KG1 (cell line): ENCODE measurements at regions not wholly inside any gene's neighbourhood (a gene's known extent, or its start where the extent isn't known, plus 50 kb on each side); places are given as distances from the start of the nearest gene placed in this dataset.

ENCODE experiments used
- DNase-seq: peaks from one replicate; lab custom pipeline; 2025; lab: John Stamatoyannopoulos, UW

DNA sequence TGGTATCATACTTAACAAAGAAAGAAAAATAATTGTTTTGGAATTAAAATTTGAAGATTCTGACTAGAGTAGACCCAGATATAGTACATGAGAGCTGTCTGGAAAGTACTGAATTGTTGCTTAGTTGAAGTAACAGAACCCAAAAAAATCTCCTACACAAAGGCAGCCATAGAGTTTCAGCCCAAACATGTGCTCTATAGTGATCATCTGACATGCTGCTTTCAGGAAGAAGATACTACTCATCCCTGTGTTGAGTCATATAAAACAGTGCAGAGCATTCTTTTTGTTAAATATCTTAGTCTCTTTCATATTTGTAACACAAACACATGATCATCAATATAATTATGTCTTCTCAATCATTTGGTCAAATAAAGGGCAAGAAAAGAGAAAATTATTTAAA is 84.8 kb upstream of the PTPRM start:
- DNase-seq: no peak

DNA sequence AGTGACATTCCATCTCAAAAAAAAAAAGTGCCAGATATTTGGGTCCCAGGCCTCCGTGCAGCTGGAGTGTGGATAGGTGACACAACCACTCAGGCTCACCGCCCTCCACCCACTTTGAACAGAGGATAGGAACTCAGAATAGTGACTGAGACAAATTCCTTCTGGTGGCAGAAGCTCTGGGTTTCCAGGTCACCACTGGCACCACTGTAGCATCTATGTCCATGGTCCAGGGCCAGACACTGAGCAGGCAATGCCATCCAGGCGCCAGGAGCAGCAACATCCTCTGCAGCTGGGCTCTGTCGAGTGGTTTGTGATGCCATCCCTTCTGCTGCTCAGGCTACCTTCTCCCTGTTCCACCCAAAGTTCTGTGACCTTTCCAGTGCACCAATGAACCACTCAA is 81.5 kb upstream of the PTPRM start:
- no peak for DNase-seq

DNA sequence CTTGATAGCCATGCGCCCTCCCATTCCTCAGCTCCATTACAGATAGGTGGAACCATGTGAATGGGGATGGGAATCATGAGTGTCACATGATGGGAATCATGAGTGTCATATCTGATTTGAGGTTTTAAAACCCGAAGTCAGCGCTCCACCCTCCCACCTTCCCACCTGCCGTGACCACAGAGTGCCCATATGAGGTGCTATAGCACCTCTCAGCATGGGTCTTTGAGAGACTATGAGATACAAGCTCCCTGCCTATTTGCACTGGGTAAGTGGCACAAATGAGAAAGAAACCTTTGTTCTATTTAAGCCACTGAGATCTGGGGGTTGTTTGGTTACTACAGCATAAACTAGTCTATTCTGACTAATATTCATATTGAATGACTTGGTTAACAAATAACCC is 78.5 kb upstream of the PTPRM start:
- no peak for DNase-seq

DNA sequence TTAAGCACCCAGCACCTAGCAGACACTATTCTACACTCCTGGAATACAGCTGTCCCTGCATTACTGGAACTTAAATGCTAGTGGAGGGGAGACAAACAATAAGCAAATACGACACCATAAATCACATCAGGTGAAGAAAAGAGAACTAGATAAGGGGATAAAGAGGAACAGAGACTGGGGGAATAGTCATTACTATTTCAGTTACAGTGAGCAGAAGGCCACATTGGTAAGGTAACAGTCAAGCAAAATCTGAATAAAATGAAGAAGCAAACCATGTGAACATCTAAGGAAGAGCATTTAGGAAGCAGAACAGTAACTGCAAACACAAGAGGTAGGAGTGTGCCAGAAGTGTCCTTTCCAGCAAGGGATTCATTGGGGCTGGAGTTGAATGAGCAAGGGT is 77.0 kb upstream of the PTPRM start:
- DNase-seq: no peak

DNA sequence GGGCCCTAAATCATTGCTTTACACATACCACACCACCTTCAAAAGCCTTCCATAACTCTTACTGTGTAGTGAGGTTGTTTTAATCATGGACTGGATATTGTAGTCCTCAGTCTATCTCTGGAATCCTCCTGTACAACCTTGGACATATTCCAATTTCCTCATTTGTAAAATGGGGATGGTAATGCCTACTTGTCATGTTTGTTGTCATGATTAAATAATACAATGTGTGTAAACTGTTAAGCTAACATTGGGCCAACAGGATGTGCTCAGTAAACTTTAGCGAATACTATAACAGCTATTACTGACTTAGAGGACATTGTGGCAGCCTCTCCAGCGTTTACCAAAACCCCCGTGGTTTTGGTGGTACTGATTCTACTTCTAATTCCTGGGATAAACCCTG is 74.7 kb upstream of the PTPRM start:
- no peak for DNase-seq

DNA sequence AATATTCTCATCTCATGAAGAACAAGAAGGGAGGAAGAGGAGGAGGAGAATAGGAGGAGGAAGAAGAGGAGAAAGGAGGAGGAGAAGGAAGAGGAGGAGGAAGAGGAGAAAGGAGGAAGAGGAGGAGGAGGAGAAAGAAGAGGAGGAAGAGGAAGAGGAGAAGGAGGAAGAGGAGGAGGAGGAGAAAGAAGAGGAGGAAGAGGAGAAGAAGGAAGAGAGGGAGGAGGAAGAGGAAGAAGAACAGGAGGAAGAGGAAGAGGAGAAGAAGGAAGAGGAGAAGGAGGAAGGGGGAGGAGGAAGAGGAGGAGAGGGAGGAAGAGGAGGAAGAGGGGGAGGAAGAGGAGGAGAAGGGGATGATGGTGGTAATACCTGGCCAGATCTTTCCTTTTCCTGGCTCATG is 70.0 kb upstream of the PTPRM start:
- DNase-seq: no peak

DNA sequence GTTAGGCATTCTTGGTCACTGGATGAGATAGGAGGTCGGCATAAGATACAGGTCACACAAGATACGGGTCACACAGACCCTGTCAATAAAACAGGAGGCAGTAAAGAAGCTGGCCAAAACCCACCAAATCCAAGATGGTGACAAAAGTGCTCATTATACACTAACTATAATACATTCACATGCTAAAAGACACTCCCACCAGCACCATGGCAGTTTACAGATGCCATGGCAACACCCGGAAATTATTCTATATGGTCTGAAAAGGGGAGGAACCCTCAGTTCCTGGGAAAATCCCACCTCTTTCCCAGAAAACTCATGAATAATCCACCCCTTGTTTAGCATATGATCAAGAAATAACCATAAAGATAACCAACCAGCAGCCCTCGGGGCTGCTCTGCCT is 56.0 kb upstream of the PTPRM start:
- no peak for DNase-seq

DNA sequence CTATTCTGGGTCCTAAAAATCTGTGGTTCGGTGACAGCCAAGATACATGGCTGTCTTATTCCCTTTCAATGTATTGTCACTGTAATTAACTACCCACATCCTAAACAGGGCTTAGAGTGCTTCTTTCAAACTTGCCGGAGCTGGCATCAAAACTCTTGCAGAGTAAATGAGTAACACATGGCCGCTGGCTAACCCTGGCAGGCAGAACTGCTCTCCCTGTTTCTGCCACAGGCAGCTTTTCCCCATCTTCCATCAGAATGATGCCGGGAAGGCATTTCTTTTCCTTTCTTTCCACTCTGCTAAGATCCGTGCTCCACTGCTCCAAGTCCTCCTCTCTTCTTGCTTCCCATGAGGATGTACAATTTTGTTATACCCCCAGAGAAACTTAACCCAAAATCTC is 54.8 kb upstream of the PTPRM start:
- DNase-seq: no peak

DNA sequence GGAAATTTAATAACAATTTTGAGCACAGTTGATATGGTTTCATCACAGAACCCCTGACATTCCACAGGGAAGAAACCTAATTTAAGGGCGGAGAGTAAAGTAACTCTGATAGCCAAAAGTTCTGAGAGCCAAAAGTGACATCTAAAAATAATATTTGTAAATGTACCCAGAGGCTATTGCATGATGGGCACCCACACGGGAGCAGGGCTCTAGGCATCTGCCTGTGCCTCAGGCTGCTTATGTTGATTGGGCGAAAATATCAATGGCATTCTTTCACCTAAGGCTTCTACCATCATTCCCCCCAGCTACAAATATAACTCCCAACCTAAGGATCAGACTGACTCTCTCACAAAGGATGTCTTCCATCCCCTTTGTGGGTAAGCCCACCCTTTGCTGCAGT is 54.1 kb upstream of the PTPRM start:
- no peak for DNase-seq

DNA sequence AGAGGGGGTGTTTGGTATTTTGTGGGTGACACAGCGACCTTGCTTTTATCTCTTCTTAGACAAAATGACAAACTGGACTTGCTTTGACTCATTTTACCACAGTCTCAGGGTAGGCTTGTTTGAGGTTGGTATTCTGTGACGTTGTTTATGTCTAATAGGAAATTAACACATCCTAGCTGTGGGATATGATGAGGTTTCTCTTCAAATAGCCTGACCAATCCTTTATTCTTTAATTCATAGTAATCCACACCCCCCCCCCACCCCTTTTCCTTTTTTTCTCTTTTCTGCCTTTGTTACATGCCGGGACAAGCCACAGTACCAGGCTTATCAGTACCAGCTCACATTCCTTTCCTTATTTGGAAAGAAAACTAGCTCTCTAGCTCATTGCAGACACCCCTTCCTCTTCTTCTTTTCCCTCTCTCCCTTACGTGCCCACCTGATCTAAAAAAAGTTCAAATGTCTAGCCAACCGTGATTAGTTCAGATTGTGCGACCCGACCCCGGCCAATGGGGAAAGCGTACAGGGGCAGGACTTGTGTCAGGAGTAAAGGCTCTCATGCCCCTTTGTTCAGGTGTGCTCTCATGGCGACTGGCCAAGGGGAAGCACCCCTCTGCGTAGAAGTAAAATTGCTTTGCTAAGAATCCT is 52.2 kb upstream of the PTPRM start:
- DNase-seq: no peak

DNA sequence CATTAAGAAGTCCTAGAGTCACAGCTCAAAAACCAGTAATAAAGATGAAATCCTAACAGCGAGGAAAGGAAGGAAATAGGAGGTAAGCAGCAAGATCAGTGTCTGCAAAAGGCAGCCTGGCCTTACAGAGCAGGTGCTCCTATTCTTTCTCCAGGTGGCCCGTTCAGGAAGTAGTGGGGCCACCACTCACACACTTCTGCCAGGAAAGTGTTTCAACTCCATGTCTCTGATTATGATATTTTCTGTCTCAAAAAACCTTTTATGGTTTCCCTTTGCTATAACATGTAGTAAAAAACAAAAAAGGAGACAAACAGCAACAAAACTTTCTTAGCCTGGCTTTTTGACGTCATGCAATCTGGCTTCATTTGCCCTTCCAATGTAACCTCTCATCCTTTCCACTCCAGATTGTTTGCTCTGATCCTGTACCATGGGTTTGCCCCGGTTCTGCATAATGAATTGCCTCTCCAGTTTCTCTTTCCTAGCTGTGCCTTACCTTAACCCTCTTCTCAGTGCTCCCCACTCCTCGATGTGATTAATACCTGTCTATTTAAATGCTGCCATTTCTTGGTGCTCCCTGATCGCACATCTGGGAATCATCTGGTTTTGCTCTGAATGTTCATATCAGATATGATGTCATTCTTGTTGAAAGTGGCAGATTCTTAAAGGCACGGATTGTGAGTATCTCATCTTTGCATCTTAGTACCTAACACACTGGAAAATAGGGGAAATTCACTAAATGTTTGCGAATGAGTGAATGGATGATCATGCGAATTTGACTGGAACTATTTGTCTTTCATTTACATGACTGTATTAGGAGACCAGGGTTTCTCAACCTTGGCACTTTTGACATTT is 50.6 kb upstream of the PTPRM start:
- DNase-seq: no peak
